Fibroblast of lung (primary cell): ENCODE measurements at regions not wholly inside any gene's neighbourhood (a gene's known extent, or its start where the extent isn't known, plus 50 kb on each side); places are given as distances from the start of the nearest gene placed in this dataset.

ENCODE experiments used
- EZH2 ChIP-seq: IDR thresholded peaks from 2 replicates; pipeline ENCODE4 v1.5.1; 2012; ENCODE audit warnings: low read length, control low read depth, mild to moderate bottlenecking; ENCODE audit errors: missing control alignments
- TF ChIP-seq, protein P1 (sequence below), 2 donors: IDR thresholded peaks in 1 of 2; conservative IDR thresholded peaks in 1 of 2; 1 replicate in 1 of 2; 2 replicates in 1 of 2; pipeline ENCODE4 v1.5.1; 2011 to 2012; ENCODE audit warnings: low read length in 2 of 2, control low read depth in 1 of 2, inconsistent platforms in 1 of 2, low read depth in 1 of 2, mild to moderate bottlenecking in 1 of 2

DNA sequence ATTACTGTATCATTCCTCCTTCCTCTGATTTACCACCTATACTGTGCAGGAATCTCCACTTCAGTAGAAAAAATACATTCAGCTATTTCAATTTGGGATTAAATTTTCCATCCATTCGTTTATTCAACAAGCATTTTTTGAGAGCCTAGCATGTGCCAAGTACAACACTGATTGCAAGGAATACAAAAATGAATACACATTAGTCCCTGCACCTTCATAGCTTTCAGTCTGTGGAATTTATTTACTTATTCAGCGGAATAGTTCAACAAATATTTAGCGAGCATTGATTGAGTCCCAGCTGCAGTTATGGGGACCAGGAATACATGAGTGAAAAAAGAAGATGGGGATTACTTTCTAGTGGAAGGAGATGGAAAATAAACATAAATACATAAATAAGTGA is 606.8 kb upstream of the TBL1XR1 start:
- TF ChIP-seq EZH2 = no peak
- TF ChIP-seq, protein P1, sequence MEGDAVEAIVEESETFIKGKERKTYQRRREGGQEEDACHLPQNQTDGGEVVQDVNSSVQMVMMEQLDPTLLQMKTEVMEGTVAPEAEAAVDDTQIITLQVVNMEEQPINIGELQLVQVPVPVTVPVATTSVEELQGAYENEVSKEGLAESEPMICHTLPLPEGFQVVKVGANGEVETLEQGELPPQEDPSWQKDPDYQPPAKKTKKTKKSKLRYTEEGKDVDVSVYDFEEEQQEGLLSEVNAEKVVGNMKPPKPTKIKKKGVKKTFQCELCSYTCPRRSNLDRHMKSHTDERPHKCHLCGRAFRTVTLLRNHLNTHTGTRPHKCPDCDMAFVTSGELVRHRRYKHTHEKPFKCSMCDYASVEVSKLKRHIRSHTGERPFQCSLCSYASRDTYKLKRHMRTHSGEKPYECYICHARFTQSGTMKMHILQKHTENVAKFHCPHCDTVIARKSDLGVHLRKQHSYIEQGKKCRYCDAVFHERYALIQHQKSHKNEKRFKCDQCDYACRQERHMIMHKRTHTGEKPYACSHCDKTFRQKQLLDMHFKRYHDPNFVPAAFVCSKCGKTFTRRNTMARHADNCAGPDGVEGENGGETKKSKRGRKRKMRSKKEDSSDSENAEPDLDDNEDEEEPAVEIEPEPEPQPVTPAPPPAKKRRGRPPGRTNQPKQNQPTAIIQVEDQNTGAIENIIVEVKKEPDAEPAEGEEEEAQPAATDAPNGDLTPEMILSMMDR (conservative IDR thresholded peaks at IDR 0.05 in 1 of 2, IDR thresholded peaks at IDR 0.05 in 1 of 2; ENCODE audit: low read depth in 1 of 2, low read length in 2 of 2) = no peak
